HUES48 (cell line): ENCODE measurements at regions not wholly inside any gene's neighbourhood (a gene's known extent, or its start where the extent isn't known, plus 50 kb on each side); places are given as distances from the start of the nearest gene placed in this dataset.

Experiments used
- H3K27ac ChIP-seq: one replicate; pipeline ENCODE4 v1.7.0; 2013; ENCODE audit warnings: low read depth, low read length, inconsistent platforms
- H3K27me3 ChIP-seq: 2 replicates; pipeline ENCODE4 v1.6.1; 2013; ENCODE audit warnings: mild to moderate bottlenecking, low read length; ENCODE audit not compliant: control insufficient read depth, insufficient read depth
- H3K36me3 ChIP-seq: 2 replicates; pipeline ENCODE4 v1.6.1; 2013; ENCODE audit warnings: low read length; ENCODE audit not compliant: control insufficient read depth, insufficient read depth
- H3K4me1 ChIP-seq: 2 replicates; pipeline ENCODE4 v1.6.1; 2013; ENCODE audit warnings: mild to moderate bottlenecking, low read length; ENCODE audit not compliant: control insufficient read depth, insufficient read depth
- H3K4me3 ChIP-seq: 2 replicates; pipeline ENCODE4 v1.5.1; 2013; ENCODE audit warnings: mild to moderate bottlenecking, low read depth, low read length
- H3K9ac ChIP-seq: 2 replicates; pipeline ENCODE4 v1.6.1; 2013; ENCODE audit warnings: mild to moderate bottlenecking, low read depth, low read length, moderate library complexity
- H3K9me3 ChIP-seq: 2 replicates; pipeline ENCODE4 v1.6.1; 2013; ENCODE audit warnings: low read length; ENCODE audit not compliant: control insufficient read depth, insufficient read depth

- no peak overlapping the region for H3K4me3 ChIP-seq
These were observed 184.0 kb upstream of the INHBA start for GRCh38 chr7:41886901-41887311.

GRCh38 chr7:41886262-41886900 lies 183.5 kb upstream of the INHBA start:
- no peak overlapping the region for H3K9ac ChIP-seq
- no peak overlapping the region for H3K27ac ChIP-seq
- no peak overlapping the region for H3K4me3 ChIP-seq
- H3K36me3 ChIP-seq: no peaks in the 10 kb centered on the region
- no peaks in the 10 kb centered on the region for H3K4me1 ChIP-seq
- no peaks in the 10 kb centered on the region for H3K27me3 ChIP-seq
- H3K9me3 ChIP-seq: no peaks in the 10 kb centered on the region

More at GRCh38 chr7:41886901-41887311, 184.0 kb upstream of the INHBA start:
- Histone ChIP-seq H3K36me3 (no peaks in the 10 kb centered on the region), H3K9me3 (no peaks in the 10 kb centered on the region), H3K4me1 (no peaks in the 10 kb centered on the region), H3K9ac (no peak overlapping the region), H3K27me3 (no peaks in the 10 kb centered on the region), H3K27ac (no peak overlapping the region)

GRCh38 chr7:41885748-41886147 lies 182.9 kb upstream of the INHBA start:
- H3K4me3 ChIP-seq: no peak overlapping the region
- H3K9ac ChIP-seq: no peak overlapping the region
- no peaks in the 10 kb centered on the region for H3K36me3 ChIP-seq
- H3K27ac ChIP-seq: no peak overlapping the region
- H3K27me3 ChIP-seq: no peaks in the 10 kb centered on the region
- no peaks in the 10 kb centered on the region for H3K4me1 ChIP-seq
- no peaks in the 10 kb centered on the region for H3K9me3 ChIP-seq

- H3K4me3 ChIP-seq: no peak overlapping the region
- no peaks in the 10 kb centered on the region for H3K36me3 ChIP-seq
- no peaks in the 10 kb centered on the region for H3K4me1 ChIP-seq
- no peak overlapping the region for H3K27ac ChIP-seq
- H3K9me3 ChIP-seq: no peaks in the 10 kb centered on the region
- H3K27me3 ChIP-seq: no peaks in the 10 kb centered on the region
- no peak overlapping the region for H3K9ac ChIP-seq
These were observed 182.2 kb upstream of the INHBA start for GRCh38 chr7:41885078-41885477.

- no peaks in the 10 kb centered on the region for H3K27me3 ChIP-seq
- no peak overlapping the region for H3K9ac ChIP-seq
- no peaks in the 10 kb centered on the region for H3K36me3 ChIP-seq
- H3K27ac ChIP-seq: no peak overlapping the region
- no peaks in the 10 kb centered on the region for H3K9me3 ChIP-seq
- no peaks in the 10 kb centered on the region for H3K4me1 ChIP-seq
- H3K4me3 ChIP-seq: no peak overlapping the region
These were observed 180.0 kb upstream of the INHBA start for GRCh38 chr7:41882745-41883420.

GRCh38 chr7:41882256-41882655 lies 179.4 kb upstream of the INHBA start:
- Histone ChIP-seq H3K9ac (no peak overlapping the region), H3K4me3 (no peak overlapping the region), H3K9me3 (no peaks in the 10 kb centered on the region), H3K27me3 (no peaks in the 10 kb centered on the region), H3K4me1 (no peaks in the 10 kb centered on the region), H3K27ac (no peak overlapping the region), H3K36me3 (no peaks in the 10 kb centered on the region)

- Histone ChIP-seq H3K27me3 (no peaks in the 10 kb centered on the region), H3K9ac (no peak overlapping the region), H3K4me1 (no peaks in the 10 kb centered on the region), H3K27ac (no peak overlapping the region), H3K4me3 (no peak overlapping the region), H3K36me3 (no peaks in the 10 kb centered on the region), H3K9me3 (no peaks in the 10 kb centered on the region)
These were observed 178.6 kb upstream of the INHBA start for GRCh38 chr7:41881331-41882130.

GRCh38 chr7:41880107-41880506 lies 177.2 kb upstream of the INHBA start:
- H3K36me3 ChIP-seq: no peaks in the 10 kb centered on the region
- H3K9ac ChIP-seq: no peak overlapping the region
- no peak overlapping the region for H3K4me3 ChIP-seq
- no peak overlapping the region for H3K27ac ChIP-seq
- no peaks in the 10 kb centered on the region for H3K9me3 ChIP-seq
- H3K4me1 ChIP-seq: no peaks in the 10 kb centered on the region
- H3K27me3 ChIP-seq: no peaks in the 10 kb centered on the region; the same call in 1 of the 2 replicates

- Histone ChIP-seq H3K9ac (no peak overlapping the region), H3K4me1 (no peaks in the 10 kb centered on the region), H3K36me3 (no peaks in the 10 kb centered on the region), H3K27me3 (no peaks in the 10 kb centered on the region; the same call in 1 of the 2 replicates), H3K27ac (no peak overlapping the region), H3K9me3 (no peaks in the 10 kb centered on the region), H3K4me3 (no peak overlapping the region)
These were observed 176.5 kb upstream of the INHBA start for GRCh38 chr7:41879403-41879802.

- H3K27ac ChIP-seq: no peak overlapping the region
- H3K9me3 ChIP-seq: no peaks in the 10 kb centered on the region
- no peaks in the 10 kb centered on the region for H3K4me1 ChIP-seq
- H3K27me3 ChIP-seq: no peaks in the 10 kb centered on the region; the same call in 1 of the 2 replicates
- no peaks in the 10 kb centered on the region for H3K36me3 ChIP-seq
- no peak overlapping the region for H3K9ac ChIP-seq
- H3K4me3 ChIP-seq: no peak overlapping the region
These were observed 175.7 kb upstream of the INHBA start for GRCh38 chr7:41878309-41879295.
